H1 (cell line): ENCODE measurements at regions not wholly inside any gene's neighbourhood (a gene's known extent, or its start where the extent isn't known, plus 50 kb on each side); places are given as distances from the start of the nearest gene placed in this dataset.

Experiments
- BRCA1 ChIP-seq: IDR thresholded peaks from 2 replicates; pipeline ENCODE4 v1.6.1; 2012; ENCODE audit warnings: low read depth, low read length, improper control_type of control experiment
- CTBP2 ChIP-seq: IDR thresholded peaks from 2 replicates; pipeline ENCODE4 v1.7.0; 2011; ENCODE audit warnings: borderline replicate concordance, mild to moderate bottlenecking, moderate library complexity, mixed read lengths, low read length; ENCODE audit not compliant: insufficient read depth, insufficient read length
- NANOG ChIP-seq: IDR thresholded peaks from 2 replicates; pipeline ENCODE4 v1.6.1; 2011; ENCODE audit warnings: low read length, low read depth, mild to moderate bottlenecking, inconsistent platforms; ENCODE audit not compliant: insufficient read depth, poor library complexity, severe bottlenecking
- SIRT6 ChIP-seq: IDR thresholded peaks from one replicate; pipeline ENCODE4 v1.7.1; 2012; ENCODE audit warnings: low read length, inconsistent platforms
- SP1 ChIP-seq: IDR thresholded peaks from 2 replicates; pipeline ENCODE4 v1.6.1; 2011; ENCODE audit warnings: low read depth, low read length
- TAF1 ChIP-seq: IDR thresholded peaks from 2 replicates; pipeline ENCODE4 v1.6.1; 2011; ENCODE audit warnings: mild to moderate bottlenecking, low read depth, low read length
- TF ChIP-seq, protein P1 (sequence below): fragments of 300-600 bp; sonication (generic); IDR thresholded peaks from 2 replicates; pipeline ENCODE4 v1.7.1; 2012; ENCODE audit warnings: low read length, moderate library complexity, mild to moderate bottlenecking, inconsistent platforms; ENCODE audit not compliant: insufficient replicate concordance
- TF ChIP-seq, protein P2 (sequence below): IDR thresholded peaks from 2 replicates; pipeline ENCODE4 v1.6.1; 2011; ENCODE audit warnings: low read depth, mild to moderate bottlenecking, low read length; ENCODE audit not compliant: insufficient read depth
- TF ChIP-seq, protein P3 (sequence below), 3 experiments: IDR thresholded peaks; 1 replicate in 2 of 3; 2 replicates in 1 of 3; pipeline versions ENCODE4 v1.5.1 to v1.6.1; 2011; ENCODE audit warnings: low read length in 3 of 3, mild to moderate bottlenecking in 3 of 3, inconsistent platforms in 2 of 3, low read depth in 1 of 3, moderate library complexity in 1 of 3; ENCODE audit not compliant: insufficient read depth in 1 of 3; ENCODE audit errors: control extremely low read depth in 1 of 3

DNA sequence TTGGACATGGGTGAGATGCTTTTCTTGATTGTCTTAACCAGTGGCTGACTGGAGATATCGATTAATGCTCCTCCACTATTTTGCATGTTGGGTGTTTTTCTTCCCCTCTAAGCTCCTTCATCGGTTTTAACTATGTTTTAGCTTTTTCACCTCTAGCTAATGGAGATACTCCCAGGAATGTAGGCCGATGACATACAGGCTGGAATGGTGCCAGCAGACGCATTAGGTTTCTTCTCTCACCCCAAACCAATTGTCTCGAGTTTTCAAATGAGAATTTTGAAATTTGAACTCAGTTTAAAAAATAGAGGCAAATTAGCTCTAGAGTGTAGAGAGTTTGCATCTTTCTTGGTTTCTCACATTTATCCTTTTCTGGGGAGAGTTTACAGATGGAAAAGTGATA is 247.6 kb downstream of the RPRM start (continued):
- TF ChIP-seq, protein P1, sequence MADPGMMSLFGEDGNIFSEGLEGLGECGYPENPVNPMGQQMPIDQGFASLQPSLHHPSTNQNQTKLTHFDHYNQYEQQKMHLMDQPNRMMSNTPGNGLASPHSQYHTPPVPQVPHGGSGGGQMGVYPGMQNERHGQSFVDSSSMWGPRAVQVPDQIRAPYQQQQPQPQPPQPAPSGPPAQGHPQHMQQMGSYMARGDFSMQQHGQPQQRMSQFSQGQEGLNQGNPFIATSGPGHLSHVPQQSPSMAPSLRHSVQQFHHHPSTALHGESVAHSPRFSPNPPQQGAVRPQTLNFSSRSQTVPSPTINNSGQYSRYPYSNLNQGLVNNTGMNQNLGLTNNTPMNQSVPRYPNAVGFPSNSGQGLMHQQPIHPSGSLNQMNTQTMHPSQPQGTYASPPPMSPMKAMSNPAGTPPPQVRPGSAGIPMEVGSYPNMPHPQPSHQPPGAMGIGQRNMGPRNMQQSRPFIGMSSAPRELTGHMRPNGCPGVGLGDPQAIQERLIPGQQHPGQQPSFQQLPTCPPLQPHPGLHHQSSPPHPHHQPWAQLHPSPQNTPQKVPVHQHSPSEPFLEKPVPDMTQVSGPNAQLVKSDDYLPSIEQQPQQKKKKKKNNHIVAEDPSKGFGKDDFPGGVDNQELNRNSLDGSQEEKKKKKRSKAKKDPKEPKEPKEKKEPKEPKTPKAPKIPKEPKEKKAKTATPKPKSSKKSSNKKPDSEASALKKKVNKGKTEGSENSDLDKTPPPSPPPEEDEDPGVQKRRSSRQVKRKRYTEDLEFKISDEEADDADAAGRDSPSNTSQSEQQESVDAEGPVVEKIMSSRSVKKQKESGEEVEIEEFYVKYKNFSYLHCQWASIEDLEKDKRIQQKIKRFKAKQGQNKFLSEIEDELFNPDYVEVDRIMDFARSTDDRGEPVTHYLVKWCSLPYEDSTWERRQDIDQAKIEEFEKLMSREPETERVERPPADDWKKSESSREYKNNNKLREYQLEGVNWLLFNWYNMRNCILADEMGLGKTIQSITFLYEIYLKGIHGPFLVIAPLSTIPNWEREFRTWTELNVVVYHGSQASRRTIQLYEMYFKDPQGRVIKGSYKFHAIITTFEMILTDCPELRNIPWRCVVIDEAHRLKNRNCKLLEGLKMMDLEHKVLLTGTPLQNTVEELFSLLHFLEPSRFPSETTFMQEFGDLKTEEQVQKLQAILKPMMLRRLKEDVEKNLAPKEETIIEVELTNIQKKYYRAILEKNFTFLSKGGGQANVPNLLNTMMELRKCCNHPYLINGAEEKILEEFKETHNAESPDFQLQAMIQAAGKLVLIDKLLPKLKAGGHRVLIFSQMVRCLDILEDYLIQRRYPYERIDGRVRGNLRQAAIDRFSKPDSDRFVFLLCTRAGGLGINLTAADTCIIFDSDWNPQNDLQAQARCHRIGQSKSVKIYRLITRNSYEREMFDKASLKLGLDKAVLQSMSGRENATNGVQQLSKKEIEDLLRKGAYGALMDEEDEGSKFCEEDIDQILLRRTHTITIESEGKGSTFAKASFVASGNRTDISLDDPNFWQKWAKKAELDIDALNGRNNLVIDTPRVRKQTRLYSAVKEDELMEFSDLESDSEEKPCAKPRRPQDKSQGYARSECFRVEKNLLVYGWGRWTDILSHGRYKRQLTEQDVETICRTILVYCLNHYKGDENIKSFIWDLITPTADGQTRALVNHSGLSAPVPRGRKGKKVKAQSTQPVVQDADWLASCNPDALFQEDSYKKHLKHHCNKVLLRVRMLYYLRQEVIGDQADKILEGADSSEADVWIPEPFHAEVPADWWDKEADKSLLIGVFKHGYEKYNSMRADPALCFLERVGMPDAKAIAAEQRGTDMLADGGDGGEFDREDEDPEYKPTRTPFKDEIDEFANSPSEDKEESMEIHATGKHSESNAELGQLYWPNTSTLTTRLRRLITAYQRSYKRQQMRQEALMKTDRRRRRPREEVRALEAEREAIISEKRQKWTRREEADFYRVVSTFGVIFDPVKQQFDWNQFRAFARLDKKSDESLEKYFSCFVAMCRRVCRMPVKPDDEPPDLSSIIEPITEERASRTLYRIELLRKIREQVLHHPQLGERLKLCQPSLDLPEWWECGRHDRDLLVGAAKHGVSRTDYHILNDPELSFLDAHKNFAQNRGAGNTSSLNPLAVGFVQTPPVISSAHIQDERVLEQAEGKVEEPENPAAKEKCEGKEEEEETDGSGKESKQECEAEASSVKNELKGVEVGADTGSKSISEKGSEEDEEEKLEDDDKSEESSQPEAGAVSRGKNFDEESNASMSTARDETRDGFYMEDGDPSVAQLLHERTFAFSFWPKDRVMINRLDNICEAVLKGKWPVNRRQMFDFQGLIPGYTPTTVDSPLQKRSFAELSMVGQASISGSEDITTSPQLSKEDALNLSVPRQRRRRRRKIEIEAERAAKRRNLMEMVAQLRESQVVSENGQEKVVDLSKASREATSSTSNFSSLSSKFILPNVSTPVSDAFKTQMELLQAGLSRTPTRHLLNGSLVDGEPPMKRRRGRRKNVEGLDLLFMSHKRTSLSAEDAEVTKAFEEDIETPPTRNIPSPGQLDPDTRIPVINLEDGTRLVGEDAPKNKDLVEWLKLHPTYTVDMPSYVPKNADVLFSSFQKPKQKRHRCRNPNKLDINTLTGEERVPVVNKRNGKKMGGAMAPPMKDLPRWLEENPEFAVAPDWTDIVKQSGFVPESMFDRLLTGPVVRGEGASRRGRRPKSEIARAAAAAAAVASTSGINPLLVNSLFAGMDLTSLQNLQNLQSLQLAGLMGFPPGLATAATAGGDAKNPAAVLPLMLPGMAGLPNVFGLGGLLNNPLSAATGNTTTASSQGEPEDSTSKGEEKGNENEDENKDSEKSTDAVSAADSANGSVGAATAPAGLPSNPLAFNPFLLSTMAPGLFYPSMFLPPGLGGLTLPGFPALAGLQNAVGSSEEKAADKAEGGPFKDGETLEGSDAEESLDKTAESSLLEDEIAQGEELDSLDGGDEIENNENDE, result no peak
- no peak for TF ChIP-seq BRCA1
- TF ChIP-seq, protein P2, sequence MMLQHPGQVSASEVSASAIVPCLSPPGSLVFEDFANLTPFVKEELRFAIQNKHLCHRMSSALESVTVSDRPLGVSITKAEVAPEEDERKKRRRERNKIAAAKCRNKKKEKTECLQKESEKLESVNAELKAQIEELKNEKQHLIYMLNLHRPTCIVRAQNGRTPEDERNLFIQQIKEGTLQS, result no peak
- no peak for TF ChIP-seq TAF1
- TF ChIP-seq SP1, result no peak
- no peak for TF ChIP-seq SIRT6
- TF ChIP-seq NANOG, result no peak
- TF ChIP-seq CTBP2, result no peak
- TF ChIP-seq, protein P3, sequence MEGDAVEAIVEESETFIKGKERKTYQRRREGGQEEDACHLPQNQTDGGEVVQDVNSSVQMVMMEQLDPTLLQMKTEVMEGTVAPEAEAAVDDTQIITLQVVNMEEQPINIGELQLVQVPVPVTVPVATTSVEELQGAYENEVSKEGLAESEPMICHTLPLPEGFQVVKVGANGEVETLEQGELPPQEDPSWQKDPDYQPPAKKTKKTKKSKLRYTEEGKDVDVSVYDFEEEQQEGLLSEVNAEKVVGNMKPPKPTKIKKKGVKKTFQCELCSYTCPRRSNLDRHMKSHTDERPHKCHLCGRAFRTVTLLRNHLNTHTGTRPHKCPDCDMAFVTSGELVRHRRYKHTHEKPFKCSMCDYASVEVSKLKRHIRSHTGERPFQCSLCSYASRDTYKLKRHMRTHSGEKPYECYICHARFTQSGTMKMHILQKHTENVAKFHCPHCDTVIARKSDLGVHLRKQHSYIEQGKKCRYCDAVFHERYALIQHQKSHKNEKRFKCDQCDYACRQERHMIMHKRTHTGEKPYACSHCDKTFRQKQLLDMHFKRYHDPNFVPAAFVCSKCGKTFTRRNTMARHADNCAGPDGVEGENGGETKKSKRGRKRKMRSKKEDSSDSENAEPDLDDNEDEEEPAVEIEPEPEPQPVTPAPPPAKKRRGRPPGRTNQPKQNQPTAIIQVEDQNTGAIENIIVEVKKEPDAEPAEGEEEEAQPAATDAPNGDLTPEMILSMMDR (IDR thresholded peaks at IDR 0.05; ENCODE audit: control extremely low read depth in 1 of 3, insufficient read depth in 1 of 3, low read depth in 1 of 3, low read length in 3 of 3), result no peak
